ENCODE measurements at regions not wholly inside any gene's neighbourhood (a gene's known extent, or its start where the extent isn't known, plus 50 kb on each side); places are given as distances from the start of the nearest gene placed in this dataset.

DNA sequence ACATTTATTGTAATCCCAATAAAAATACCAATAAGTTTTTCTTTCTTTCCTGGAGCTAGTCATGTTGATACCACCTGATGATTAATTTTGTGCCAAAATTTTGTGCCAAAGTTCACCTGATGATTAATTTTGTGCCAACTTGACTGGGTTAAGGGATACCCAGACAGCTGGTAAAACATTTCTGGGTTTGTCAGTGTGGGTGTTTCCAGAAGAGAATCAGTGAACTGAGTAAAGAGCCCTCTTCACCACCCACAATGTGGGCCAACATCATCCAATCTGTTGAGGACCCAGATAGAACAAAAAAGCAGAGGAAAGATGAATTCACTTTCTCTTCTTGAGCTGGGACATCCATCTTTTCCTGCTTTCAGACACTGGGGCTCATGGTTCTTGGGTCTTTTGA lies 292.9 kb downstream of the LMO7 start:
- DNase-seq, result no peak

DNA sequence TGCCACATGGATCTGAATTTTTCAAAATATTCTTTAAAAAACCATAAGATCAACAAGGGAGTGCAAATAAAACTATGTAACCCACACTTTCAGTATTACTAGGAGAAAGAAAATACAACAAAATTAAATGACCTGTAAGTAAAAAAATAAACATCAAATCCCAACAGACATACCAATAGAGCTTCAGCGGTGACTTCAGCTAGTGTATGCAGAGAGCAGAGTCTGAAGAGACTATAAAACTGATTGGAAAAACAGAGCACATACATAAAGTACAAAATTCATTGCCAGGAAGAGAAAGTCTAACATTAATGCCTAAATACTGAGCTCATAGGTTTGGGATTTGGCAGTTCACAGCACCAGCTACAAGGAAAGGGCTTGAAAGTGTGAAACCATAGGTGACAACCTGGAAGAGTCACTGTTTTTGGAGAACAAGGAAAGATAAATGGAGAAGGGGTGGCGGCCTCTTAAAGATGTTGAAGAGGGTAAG lies 291.1 kb downstream of the LMO7 start:
- DNase-seq, result peak; percentile 25

DNA sequence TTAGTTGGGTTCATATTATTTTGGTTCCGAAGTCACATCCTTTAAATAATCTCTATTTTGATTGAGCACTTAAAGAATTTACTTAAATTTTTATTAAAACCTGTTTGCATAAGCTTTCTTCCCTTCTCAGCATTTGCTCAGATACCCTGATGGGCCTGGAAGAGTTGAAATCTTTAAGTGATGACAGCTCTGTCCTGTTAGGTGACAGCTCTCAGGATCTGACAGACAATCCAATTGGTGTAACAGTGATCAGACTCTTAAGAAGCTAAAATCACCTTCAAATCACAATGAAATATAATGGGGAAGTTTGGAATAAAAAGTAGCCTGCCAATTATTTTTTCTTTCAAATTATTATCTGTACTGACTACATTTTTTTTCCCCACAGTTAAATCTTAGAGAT lies 284.4 kb downstream of the LMO7 start:
- no peak for DNase-seq

DNA sequence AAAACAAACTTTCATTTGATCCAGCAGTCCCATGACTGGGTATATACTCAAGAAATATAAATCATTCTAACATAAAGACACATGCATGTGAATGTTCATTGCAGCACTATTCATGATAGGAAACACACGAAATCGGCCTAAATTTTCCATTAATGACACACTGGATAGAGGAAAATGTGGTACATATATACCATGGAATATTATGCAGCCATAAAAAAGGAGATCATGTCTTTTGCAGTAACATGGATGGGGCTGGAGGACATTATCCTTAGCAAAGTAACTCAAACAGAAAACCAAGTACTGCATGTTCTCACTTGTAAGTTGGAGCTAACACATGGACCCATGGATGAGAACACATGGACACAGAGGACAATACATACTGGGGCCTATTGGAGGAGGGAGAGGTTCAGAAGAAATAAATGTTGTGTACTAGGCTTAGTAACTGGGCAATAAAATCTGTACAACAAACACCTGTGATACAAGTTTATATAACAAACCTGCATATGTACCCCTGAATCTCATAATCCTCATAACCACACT lies 283.6 kb downstream of the LMO7 start:
- DNase-seq, result no peak

DNA sequence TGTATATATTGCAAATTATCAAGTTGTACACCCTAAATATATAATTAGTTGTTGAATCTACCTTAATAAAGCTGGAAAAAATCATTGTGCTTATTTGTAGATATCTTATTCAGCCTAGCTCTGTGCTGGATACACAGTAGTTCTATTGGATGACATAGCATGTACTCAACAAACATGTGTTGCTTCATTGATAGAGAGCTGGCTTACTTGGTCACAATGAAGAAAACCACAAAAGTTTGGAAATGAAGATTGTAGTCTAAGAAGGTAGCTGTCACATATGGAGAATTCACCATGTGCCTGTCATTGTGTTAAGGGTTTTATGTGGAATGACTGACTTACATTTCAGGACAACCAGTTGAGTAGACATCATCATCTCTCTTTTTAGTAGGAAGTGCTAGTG lies 278.9 kb downstream of the LMO7 start:
- no peak for DNase-seq

DNA sequence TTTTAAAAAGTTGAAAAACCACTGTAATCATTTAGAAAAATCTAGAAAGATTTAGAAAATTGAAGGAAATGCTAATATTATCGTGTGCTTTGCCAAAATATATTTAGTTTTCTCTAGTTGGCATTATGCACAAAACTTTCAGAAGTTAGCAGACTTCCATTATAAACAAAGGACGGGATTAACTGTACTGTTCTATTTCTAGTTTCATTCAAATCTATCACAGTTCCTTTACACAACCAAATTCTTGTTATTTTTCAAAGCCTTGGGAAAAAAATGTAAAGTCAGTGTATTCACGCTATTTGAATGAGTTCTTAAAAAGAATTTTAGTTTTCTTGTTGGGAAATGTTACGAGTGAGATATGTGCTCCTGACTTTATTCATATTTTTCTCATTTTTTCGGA lies 277.8 kb downstream of the LMO7 start:
- no peak for DNase-seq

DNA sequence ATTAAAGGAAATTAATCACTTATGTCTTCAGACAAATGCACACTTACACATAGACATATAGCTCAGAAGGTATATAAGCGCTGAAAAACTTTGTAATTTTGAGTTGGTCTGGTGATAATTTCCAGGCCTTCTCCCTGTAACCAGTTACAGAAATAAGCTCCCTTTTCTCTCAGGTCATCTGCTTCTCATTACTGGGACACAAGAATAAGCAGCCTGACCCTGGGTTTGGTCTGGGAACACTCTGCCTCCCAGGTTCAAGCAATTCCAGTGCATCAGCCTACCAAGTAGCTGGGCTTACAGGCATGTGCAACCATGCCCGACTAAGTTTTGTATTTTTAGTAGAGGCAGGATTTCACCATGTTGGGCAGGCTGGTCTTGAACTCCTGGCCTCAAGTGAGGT lies 274.5 kb downstream of the LMO7 start:
- no peak for DNase-seq
